HepG2 (cell line): ENCODE measurements at regions not wholly inside any gene's neighbourhood (a gene's known extent, or its start where the extent isn't known, plus 50 kb on each side); places are given as distances from the start of the nearest gene placed in this dataset.

Experiments
- ATAC-seq: fragments of 200-7000 bp; cut with Tn5 transposase; 3 replicates; pipeline ENCODE4 v1.9.1; 2020; ENCODE audit warnings: mild to moderate bottlenecking, moderate library complexity
- BruUV-seq: library from RNA; stranded (reverse); fragments of 400-500 nt; replicated peaks from 2 replicates; lab custom pipeline; 2021; lab: Mats Ljungman, UMichigan
- CTCF ChIA-PET: fragments of 300-600 bp; formaldehyde crosslinking; extraction: SDS; loops from one replicate; lab custom pipeline; 2021; ENCODE audit warnings: low total read pairs, inconsistent platforms, low intra/inter-chr PET ratio; lab: Yijun Ruan, JAX
- POLR2A ChIA-PET: fragments of 350-600 bp; sonication (Branson Sonifier 250); formaldehyde crosslinking; loops from one replicate; lab custom pipeline; 2020; ENCODE audit warnings: antibody characterized with exemption, inconsistent platforms; lab: Yijun Ruan, JAX
- DNase-seq: peaks from one replicate; pipeline ENCODE4 v3.0.0-alpha.2; 2015; ENCODE audit warnings: low spot score
- FAIRE-seq: peaks from 3 replicates; lab custom pipeline; 2011; peaks lifted over from hg19 to GRCh38; lab: Jason Lieb, UNC
- H2AFZ ChIP-seq: one replicate; pipeline ENCODE4 v1.6.1; 2011; ENCODE audit warnings: low read length, inconsistent platforms
- H3K27ac ChIP-seq: fragments of 300-600 bp; 3 replicates; pipeline ENCODE4 v1.8.0; 2011; ENCODE audit warnings: mixed run types, mild to moderate bottlenecking, mixed read lengths, low read length, inconsistent platforms; ENCODE audit not compliant: insufficient read depth; ENCODE audit errors: extremely low read length
- H3K27me3 ChIP-seq, 2 experiments: fragments of 200-600 bp in 1 of 2; 2 replicates in 1 of 2; 3 replicates in 1 of 2; pipeline versions ENCODE4 v1.6.0 to v1.8.0; 2011; ENCODE audit warnings: low read length in 2 of 2, mild to moderate bottlenecking in 2 of 2, moderate library complexity in 2 of 2, inconsistent platforms in 1 of 2; ENCODE audit not compliant: insufficient read depth in 2 of 2, control insufficient read depth in 1 of 2
- H3K36me3 ChIP-seq, 2 experiments: fragments of 200-600 bp in 1 of 2; replicated peaks in 1 of 2; 2 replicates in 1 of 2; 3 replicates in 1 of 2; pipeline versions ENCODE4 v1.5.1 to v1.8.0; 2011; ENCODE audit warnings: low read length in 2 of 2, inconsistent platforms in 1 of 2; ENCODE audit not compliant: insufficient read depth in 2 of 2, control insufficient read depth in 1 of 2
- H3K4me1 ChIP-seq: 2 replicates; pipeline ENCODE4 v1.5.1; 2012; ENCODE audit warnings: low read length, inconsistent platforms; ENCODE audit not compliant: insufficient read depth
- H3K4me2 ChIP-seq: 2 replicates; pipeline ENCODE4 v1.6.0; 2011; ENCODE audit warnings: low read depth, low read length, inconsistent platforms
- H3K4me3 ChIP-seq, 3 experiments: fragments of 200-600 bp in 1 of 3; sonication (generic), shearing (Covaris generic) in 1 of 3; replicated peaks in 1 of 3; 2 replicates each; pipeline ENCODE4 v1.5.1; 2011 to 2016; ENCODE audit warnings: low read length in 3 of 3, inconsistent platforms in 2 of 3, low read depth in 2 of 3, mild to moderate bottlenecking in 2 of 3, control low read depth in 1 of 3, mixed read lengths in 1 of 3; ENCODE audit not compliant: insufficient read depth in 1 of 3
- H3K79me2 ChIP-seq: one replicate; pipeline ENCODE4 v1.6.1; 2011; ENCODE audit warnings: low read length, inconsistent platforms; ENCODE audit not compliant: insufficient read depth
- H3K9ac ChIP-seq: 2 replicates; pipeline ENCODE4 v1.6.0; 2011; ENCODE audit warnings: mild to moderate bottlenecking, low read depth, low read length, inconsistent platforms; ENCODE audit not compliant: insufficient read depth
- H3K9me3 ChIP-seq: 2 replicates; pipeline ENCODE4 v1.5.1; 2012; ENCODE audit warnings: mild to moderate bottlenecking, low read length
- H4K20me1 ChIP-seq: 2 replicates; pipeline ENCODE4 v1.6.0; 2011; ENCODE audit warnings: inconsistent platforms, mild to moderate bottlenecking, low read length, moderate library complexity; ENCODE audit not compliant: insufficient read depth
- CEBPG ChIP-seq: IDR thresholded peaks from 2 replicates; pipeline ENCODE4 v1.6.1; 2016
- GFI1 ChIP-seq: sonication (generic); formaldehyde crosslinking; IDR thresholded peaks from 2 replicates; pipeline ENCODE4 v1.5.0; 2020; ENCODE audit warnings: missing genetic modification reagents, mild to moderate bottlenecking, borderline replicate concordance
- MAFK ChIP-seq, 2 experiments: IDR thresholded peaks in 1 of 2; conservative IDR thresholded peaks in 1 of 2; 2 replicates each; pipeline ENCODE4 v1.6.1; 2011; ENCODE audit warnings: improper control_type of control experiment in 2 of 2, low read length in 2 of 2
- RELA ChIP-seq: sonication (generic); formaldehyde crosslinking; IDR thresholded peaks from 2 replicates; pipeline ENCODE4 v1.4.0; 2020; ENCODE audit warnings: missing genetic modification reagents
- RNF219 ChIP-seq: sonication (generic); formaldehyde crosslinking; IDR thresholded peaks from 2 replicates; pipeline ENCODE4 v1.5.0; 2020; ENCODE audit warnings: mild to moderate bottlenecking, missing genetic modification reagents
- ZNF280B ChIP-seq: sonication (generic); formaldehyde crosslinking; IDR thresholded peaks from 2 replicates; pipeline ENCODE4 v1.5.0; 2020; ENCODE audit warnings: missing genetic modification reagents, mild to moderate bottlenecking, borderline replicate concordance
- ZNF672 ChIP-seq: sonication (generic); formaldehyde crosslinking; IDR thresholded peaks from 2 replicates; pipeline ENCODE4 v1.8.1; 2022; ENCODE audit warnings: missing genetic modification reagents
- WGBS: methylation state at CpG from one replicate; pipeline ENCODE4 v1.1.6; 2017; ENCODE audit warnings: low lambda C conversion rate; 5-methylcytosine and 5-hydroxymethylcytosine counted together
- in situ Hi-C: cut with HindIII; loops from 2 replicates; pipeline ENCODE4 v1.10.0; 2017; ENCODE audit warnings: low pct_unique_long_range_greater_than_20kb; ENCODE audit not compliant: extremely low pct_ligation_motif_present
- intact Hi-C: fragments of 100-400 bp; cut with micrococcal nuclease; formaldehyde crosslinking; loops from one replicate; pipeline ENCODE4 v1.10.0; 2022; ENCODE audit not compliant: unreplicated experiment

GRCh38 chr6:139600919-139601475 lies 226.5 kb upstream of the CITED2 start:
- POLR2A ChIA-PET = no interaction called here
- FAIRE-seq (no peak), ATAC-seq (no peak), DNase-seq (no peak)
- Histone ChIP-seq H3K9me3 (no peaks in the 10 kb centered on the region), H4K20me1 (no peaks in the 10 kb centered on the region), H2AFZ (no peak overlapping the region), H3K4me3 (no peak overlapping the region), H3K36me3 (no peaks in the 10 kb centered on the region), H3K4me1 (peaks cover 20% of the 10 kb centered on the region), H3K4me2 (no peak overlapping the region), H3K27ac (no peak overlapping the region), H3K9ac (no peak overlapping the region), H3K27me3 (no peaks in the 10 kb centered on the region), H3K79me2 (no peaks in the 10 kb centered on the region)
- WGBS = 64% methylated on average over 2 of the region's 2 CpGs
- CTCF ChIA-PET = no interaction called here
- no TSS peak for BruUV-seq
- TF ChIP-seq GFI1 (CRISPR knock-in tag) = no peak
- TF ChIP-seq CEBPG (CRISPR knock-in tag) = no peak
- no peak for TF ChIP-seq RELA (CRISPR knock-in tag)
- no peak for TF ChIP-seq ZNF672 (CRISPR knock-in tag)
- no peak for TF ChIP-seq MAFK (conservative IDR thresholded peaks at IDR 0.05 in 1 of 2, IDR thresholded peaks at IDR 0.05 in 1 of 2; ENCODE audit: low read length in 2 of 2)
- TF ChIP-seq ZNF280B (CRISPR knock-in tag) = no peak
- no peak for TF ChIP-seq RNF219
- intact Hi-C loops (no loop called here), in situ Hi-C loops (no loop called here)
